K562 (cell line): ENCODE measurements at regions not wholly inside any gene's neighbourhood (a gene's known extent, or its start where the extent isn't known, plus 50 kb on each side); places are given as distances from the start of the nearest gene placed in this dataset.

ENCODE experiments used
- ATAC-seq: fragments of 200-7000 bp; cut with Tn5 transposase; 3 replicates; pipeline ENCODE4 v1.9.1; 2020; ENCODE audit warnings: moderate library complexity
- BruUV-seq: library from RNA; stranded (reverse); fragments of 400-500 nt; replicated peaks from 2 replicates; lab custom pipeline; 2021; lab: Mats Ljungman, UMichigan
- CTCF ChIA-PET: fragments of 300-600 bp; formaldehyde crosslinking; extraction: SDS; loops from one replicate; lab custom pipeline; 2021; ENCODE audit warnings: low intra/inter-chr PET ratio; lab: Yijun Ruan, JAX
- POLR2A ChIA-PET: fragments of 300-600, 350-650 bp; sonication (Branson Sonifier 250); formaldehyde crosslinking; extraction: SDS; loops from one replicate; lab custom pipeline; 2021; ENCODE audit warnings: antibody characterized with exemption, inconsistent platforms; lab: Yijun Ruan, JAX
- DNase-seq, 4 experiments: peaks; one replicate each; pipeline versions ENCODE4 v3.0.0 to v3.0.0-alpha.2; 2011 to 2018; ENCODE audit warnings: low spot score in 3 of 4, mixed read lengths in 3 of 4; ENCODE audit errors: extremely low read depth in 1 of 4
- FAIRE-seq: peaks from 2 replicates; lab custom pipeline; 2011; peaks lifted over from hg19 to GRCh38; lab: Jason Lieb, UNC
- H2AFZ ChIP-seq: 2 replicates; pipeline ENCODE4 v1.6.0; 2011; ENCODE audit warnings: low read depth, low read length, control low read depth, inconsistent platforms
- H3K27ac ChIP-seq: fragments of 200-600 bp; 3 replicates; pipeline ENCODE4 v1.8.0; 2011; ENCODE audit warnings: low read depth, mild to moderate bottlenecking, control low read depth, inconsistent platforms, low read length, moderate library complexity, mixed read lengths; ENCODE audit errors: extremely low read depth
- H3K27me3 ChIP-seq, 2 experiments: fragments of 300-600 bp in 1 of 2; 2 replicates in 1 of 2; 3 replicates in 1 of 2; pipeline versions ENCODE4 v1.6.0 to v1.8.0; 2011; ENCODE audit warnings: inconsistent platforms in 2 of 2, low read length in 2 of 2, mild to moderate bottlenecking in 1 of 2, mixed read lengths in 1 of 2, moderate library complexity in 1 of 2; ENCODE audit not compliant: control insufficient read depth in 2 of 2, insufficient read depth in 2 of 2
- H3K36me3 ChIP-seq: fragments of 300-600 bp; 3 replicates; pipeline ENCODE4 v1.8.0; 2011; ENCODE audit warnings: mild to moderate bottlenecking, low read length, inconsistent platforms; ENCODE audit not compliant: control insufficient read depth, insufficient read depth
- H3K4me1 ChIP-seq, 2 experiments: fragments of 200-600 bp in 1 of 2; replicated peaks in 1 of 2; 2 replicates in 1 of 2; 3 replicates in 1 of 2; pipeline versions ENCODE4 v1.5.1 to v1.8.0; 2011; ENCODE audit warnings: inconsistent platforms in 2 of 2, low read length in 2 of 2, mild to moderate bottlenecking in 1 of 2, mixed read lengths in 1 of 2, moderate library complexity in 1 of 2; ENCODE audit not compliant: control insufficient read depth in 2 of 2, insufficient read depth in 2 of 2
- H3K4me2 ChIP-seq: 2 replicates; pipeline ENCODE4 v1.6.1; 2011; ENCODE audit warnings: low read length, control low read depth, inconsistent platforms, mixed read lengths; ENCODE audit not compliant: insufficient read depth
- H3K4me3 ChIP-seq: fragments of 200-600 bp; sonication (generic), shearing (Covaris generic); 2 replicates; pipeline ENCODE4 v1.5.1; 2016; ENCODE audit warnings: control low read depth, inconsistent platforms
- H3K79me2 ChIP-seq: fragments of 200-600 bp; 3 replicates; pipeline ENCODE4 v1.8.0; 2011; ENCODE audit warnings: low read length, inconsistent platforms; ENCODE audit not compliant: control insufficient read depth, insufficient read depth
- H3K9ac ChIP-seq, 2 experiments: 2 replicates each; pipeline versions ENCODE4 v1.6.0 to v1.6.1; 2011; ENCODE audit warnings: low read depth in 2 of 2, low read length in 2 of 2, control low read depth in 1 of 2, inconsistent platforms in 1 of 2, mild to moderate bottlenecking in 1 of 2, mixed read lengths in 1 of 2; ENCODE audit not compliant: insufficient read depth in 1 of 2
- H3K9me1 ChIP-seq: one replicate; pipeline ENCODE4 v1.6.0; 2011; ENCODE audit warnings: inconsistent platforms, mild to moderate bottlenecking, low read length, moderate library complexity; ENCODE audit not compliant: control insufficient read depth, insufficient read depth
- H3K9me3 ChIP-seq: replicated peaks from 2 replicates; pipeline ENCODE4 v1.5.1; 2011; ENCODE audit warnings: low read depth, low read length, inconsistent platforms; ENCODE audit not compliant: control insufficient read depth, insufficient read depth
- H4K20me1 ChIP-seq: replicated peaks from 2 replicates; pipeline ENCODE4 v1.6.1; 2011; ENCODE audit warnings: low read length, inconsistent platforms, mixed read lengths; ENCODE audit not compliant: control insufficient read depth, insufficient read depth
- ARID1B ChIP-seq: fragments of 450-650 bp; IDR thresholded peaks from 2 replicates; pipeline ENCODE4 v1.6.1; 2016; ENCODE audit warnings: antibody characterized with exemption, mild to moderate bottlenecking, inconsistent platforms
- BMI1 ChIP-seq: fragments of 150-350 bp; IDR thresholded peaks from 2 replicates; pipeline ENCODE4 v1.6.1; 2014; ENCODE audit warnings: low read length
- CBFA2T3 ChIP-seq: fragments of 450-650 bp; IDR thresholded peaks from 2 replicates; pipeline ENCODE4 v1.6.1; 2017
- FOXJ2 ChIP-seq: fragments of 200-800 bp; sonication (Bioruptor generic); IDR thresholded peaks from 2 replicates; pipeline ENCODE4 v1.6.1; 2016; ENCODE audit warnings: missing genetic modification characterization, missing compliant biosample characterization
- FOXP1 ChIP-seq: sonication (generic); formaldehyde crosslinking; IDR thresholded peaks from 2 replicates; pipeline ENCODE4 v1.8.0; 2022; ENCODE audit warnings: mild to moderate bottlenecking, missing genetic modification reagents
- GTF2E2 ChIP-seq: fragments of 200-800 bp; sonication (Bioruptor generic); IDR thresholded peaks from 2 replicates; pipeline ENCODE4 v1.6.1; 2016; ENCODE audit warnings: missing genetic modification characterization, missing compliant biosample characterization
- HBP1 ChIP-seq: fragments of 450-650 bp; formaldehyde crosslinking; IDR thresholded peaks from 2 replicates; pipeline ENCODE4 v1.4.0; 2022; ENCODE audit warnings: missing genetic modification characterization
- HNRNPUL1 ChIP-seq: fragments of 200-400 bp; formaldehyde crosslinking; IDR thresholded peaks from 2 replicates; pipeline ENCODE4 v1.6.1; 2017; ENCODE audit warnings: low read length
- KLF13 ChIP-seq: fragments of 450-650 bp; IDR thresholded peaks from 2 replicates; pipeline ENCODE4 v1.6.1; 2016; ENCODE audit warnings: missing genetic modification characterization, low read depth, mild to moderate bottlenecking, missing compliant biosample characterization, moderate library complexity, borderline replicate concordance
- NFXL1 ChIP-seq: fragments of 450-650 bp; formaldehyde crosslinking; IDR thresholded peaks from 2 replicates; pipeline ENCODE4 v1.4.0; 2021; ENCODE audit warnings: mild to moderate bottlenecking
- NR0B1 ChIP-seq: fragments of 450-650 bp; IDR thresholded peaks from one replicate; pipeline ENCODE4 v1.6.1; 2018; ENCODE audit warnings: mild to moderate bottlenecking, moderate library complexity; ENCODE audit not compliant: partially characterized antibody
- RUNX1 ChIP-seq: sonication (generic); IDR thresholded peaks from 2 replicates; pipeline ENCODE4 v1.6.1; 2016; ENCODE audit warnings: antibody characterized with exemption, low read depth
- SAP30 ChIP-seq: fragments of 200-600 bp; sonication (generic); IDR thresholded peaks from 2 replicates; pipeline ENCODE4 v1.6.1; 2012; ENCODE audit warnings: borderline replicate concordance, low read depth, mild to moderate bottlenecking, moderate library complexity, low read length, control low read depth, inconsistent platforms; ENCODE audit not compliant: insufficient read depth, poor library complexity, severe bottlenecking
- SMARCA4 ChIP-seq: fragments of 450-650 bp; IDR thresholded peaks from 2 replicates; pipeline ENCODE4 v1.6.1; 2016
- SRSF1 ChIP-seq: fragments of 200-400 bp; formaldehyde crosslinking; IDR thresholded peaks from 2 replicates; pipeline ENCODE4 v1.6.1; 2017; ENCODE audit warnings: mild to moderate bottlenecking, low read depth, low read length, moderate library complexity
- STAT5B ChIP-seq: fragments of 250-450 bp; sonication (Bioruptor Pico); IDR thresholded peaks from 2 replicates; pipeline ENCODE4 v1.8.0; 2021; ENCODE audit warnings: mild to moderate bottlenecking, inconsistent platforms
- TAF15 ChIP-seq: fragments of 200-400 bp; formaldehyde crosslinking; IDR thresholded peaks from 2 replicates; pipeline ENCODE4 v1.6.1; 2017; ENCODE audit warnings: mild to moderate bottlenecking, low read depth, low read length, moderate library complexity
- TBL1XR1 ChIP-seq, 2 experiments: IDR thresholded peaks; 2 replicates each; pipeline ENCODE4 v1.6.1; 2012; ENCODE audit warnings: improper control_type of control experiment in 2 of 2, low read length in 2 of 2, mild to moderate bottlenecking in 1 of 2
- THAP7 ChIP-seq: fragments of 250-450 bp; sonication (Bioruptor Pico); IDR thresholded peaks from 2 replicates; pipeline ENCODE4 v1.5.0; 2021
- ZBTB8A ChIP-seq: fragments of 450-650 bp; IDR thresholded peaks from 2 replicates; pipeline ENCODE4 v1.6.1; 2018; ENCODE audit warnings: mild to moderate bottlenecking, moderate library complexity; ENCODE audit not compliant: partially characterized antibody
- ZNF24 ChIP-seq: fragments of 450-650 bp; IDR thresholded peaks from 2 replicates; pipeline ENCODE4 v1.6.1; 2016
- WGBS: fragments of 100-300 bp; shearing (Covaris generic); methylation state at CpG from one replicate; pipeline ENCODE4 v1.1.6; 2016; ENCODE audit warnings: low coverage, mixed read lengths; ENCODE audit not compliant: insufficient coverage; ENCODE audit errors: missing lambda C conversion rate; 5-methylcytosine and 5-hydroxymethylcytosine counted together
- in situ Hi-C: fragments of 300-500 bp; cut with MboI; formaldehyde crosslinking; loops from 4 replicates; pipeline ENCODE4 v1.15.0; 2018; ENCODE audit warnings: inconsistent platforms, mixed read lengths
- intact Hi-C: fragments of 100-400 bp; cut with micrococcal nuclease; formaldehyde crosslinking; loops from 2 replicates; pipeline ENCODE4 v1.14.2; 2022

GRCh38 chr14:21974741-21975140 is 301.1 kb upstream of the OR4E1 start (continued):
- TF ChIP-seq NR0B1, result no peak
- TF ChIP-seq HNRNPUL1, result no peak

- no peak overlapping the region for H3K9ac ChIP-seq
- FAIRE-seq (no peak), DNase-seq (no peak), ATAC-seq (no peak)
- ChIA-PET CTCF (no interaction called here), POLR2A (no interaction called here)
- intact Hi-C loops, result no loop called here
- no peak overlapping the region for H3K4me3 ChIP-seq
- H3K4me2 ChIP-seq, result no peak overlapping the region
- H3K9me1 ChIP-seq, result no peaks in the 10 kb centered on the region
- H3K4me1 ChIP-seq, result no peaks in the 10 kb centered on the region
- H3K9me3 ChIP-seq, result no peaks in the 10 kb centered on the region
- no TSS peak for BruUV-seq
- in situ Hi-C loops, result no loop called here
- 0% methylated on average over 1 of the region's 1 CpG for WGBS
- H2AFZ ChIP-seq, result no peak overlapping the region
- H3K79me2 ChIP-seq, result no peaks in the 10 kb centered on the region
- no peaks in the 10 kb centered on the region for H3K27me3 ChIP-seq
- H4K20me1 ChIP-seq, result no peaks in the 10 kb centered on the region
- TF ChIP-seq NFXL1 (CRISPR knock-in tag) (no peak), BMI1 (no peak), ZNF24 (no peak), SAP30 (no peak), THAP7 (CRISPR knock-in tag) (no peak), FOXP1 (CRISPR knock-in tag) (no peak), GTF2E2 (no peak), KLF13 (no peak), ARID1B (no peak), RUNX1 (no peak), SMARCA4 (no peak), ZBTB8A (no peak), CBFA2T3 (no peak), SRSF1 (no peak), FOXJ2 (tag) (no peak), TBL1XR1 (IDR thresholded peaks at IDR 0.05; ENCODE audit: low read length in 2 of 2) (no peak), TAF15 (no peak), STAT5B (CRISPR knock-in tag) (no peak), HBP1 (CRISPR knock-in tag) (no peak)
- no peaks in the 10 kb centered on the region for H3K36me3 ChIP-seq
- no peak overlapping the region for H3K27ac ChIP-seq
Observed at GRCh38 chr14:21965042-21965441, 291.4 kb upstream of the OR4E1 start.
